HCT116 (cell line): ENCODE measurements at regions not wholly inside any gene's neighbourhood (a gene's known extent, or its start where the extent isn't known, plus 50 kb on each side); places are given as distances from the start of the nearest gene placed in this dataset.

Experiments used
- ATAC-seq: fragments of 200-7000 bp; cut with Tn5 transposase; 2 replicates; pipeline ENCODE4 v1.9.1; 2020; ENCODE audit warnings: mild to moderate bottlenecking, moderate library complexity
- BruUV-seq: library from RNA; stranded (reverse); fragments of 400-500 nt; replicated peaks from 2 replicates; lab custom pipeline; 2021; lab: Mats Ljungman, UMichigan
- CTCF ChIA-PET: fragments of 300-600 bp; sonication (Branson Sonifier 250); formaldehyde crosslinking; loops from one replicate; lab custom pipeline; 2021; ENCODE audit warnings: antibody characterized with exemption; lab: Charles Lee
- POLR2A ChIA-PET: fragments of 300-600, 350-600 bp; sonication (Branson Sonifier 250); formaldehyde crosslinking; loops from one replicate; lab custom pipeline; 2021; ENCODE audit warnings: antibody characterized with exemption; lab: Charles Lee
- RAD21 ChIA-PET, 2 experiments: fragments of 300-600 bp; sonication (Branson Sonifier 250); formaldehyde crosslinking; loops; one replicate each; lab custom pipeline; 2023; ENCODE audit warnings: low total read pairs in 2 of 2; ENCODE audit not compliant: uncharacterized antibody in 2 of 2, unreplicated experiment in 2 of 2, low non-redundant PET in 1 of 2; lab: Charles Lee
- DNase-seq: peaks from one replicate; pipeline ENCODE4 v3.0.0-alpha.2; 2010; ENCODE audit warnings: low read depth, low spot score
- H2AFZ ChIP-seq: fragments of 200-600 bp; shearing (Covaris generic), sonication (generic); 2 replicates; pipeline ENCODE4 v1.6.1; 2017; ENCODE audit warnings: low read depth, mixed run types, mixed read lengths, antibody characterized with exemption, low read length; ENCODE audit not compliant: poor library complexity, severe bottlenecking
- H3K27ac ChIP-seq: 2 replicates; pipeline ENCODE4 v1.5.1; 2012; ENCODE audit warnings: low read depth, low read length
- H3K27me3 ChIP-seq: fragments of 200-600 bp; sonication (generic); 2 replicates; pipeline ENCODE4 v1.6.1; 2016; ENCODE audit warnings: mixed run types, low read length, mixed read lengths; ENCODE audit not compliant: insufficient read depth
- H3K36me3 ChIP-seq, 2 experiments: fragments of 200-500 bp in 1 of 2; fragments of 200-600 bp in 1 of 2; sonication (Bioruptor generic) in 1 of 2; sonication (generic) in 1 of 2; 2 replicates each; pipeline versions ENCODE4 v1.5.1 to v1.6.1; 2014 to 2016; ENCODE audit warnings: low read length in 2 of 2, inconsistent platforms in 1 of 2, mixed read lengths in 1 of 2, mixed run types in 1 of 2; ENCODE audit not compliant: insufficient read depth in 2 of 2, control insufficient read depth in 1 of 2
- H3K4me1 ChIP-seq, 2 experiments: fragments of 200-600 bp in 1 of 2; sonication (generic) in 1 of 2; 2 replicates each; pipeline versions ENCODE4 v1.5.1 to v1.6.1; 2012 to 2017; ENCODE audit warnings: low read length in 2 of 2, inconsistent platforms in 1 of 2, mild to moderate bottlenecking in 1 of 2, mixed read lengths in 1 of 2, mixed run types in 1 of 2, moderate library complexity in 1 of 2; ENCODE audit not compliant: insufficient read depth in 2 of 2, control insufficient read depth in 1 of 2
- H3K4me2 ChIP-seq: fragments of 200-600 bp; sonication (generic); 2 replicates; pipeline ENCODE4 v1.6.1; 2017; ENCODE audit warnings: mixed run types, low read length, mixed read lengths
- H3K4me3 ChIP-seq, 2 experiments: fragments of 200-600 bp in 1 of 2; sonication (generic) in 1 of 2; replicated peaks in 1 of 2; 2 replicates each; pipeline ENCODE4 v1.5.1; 2011 to 2016; ENCODE audit warnings: low read length in 2 of 2, control low read depth in 1 of 2, low read depth in 1 of 2, mild to moderate bottlenecking in 1 of 2, mixed read lengths in 1 of 2, mixed run types in 1 of 2
- H3K79me2 ChIP-seq: fragments of 200-600 bp; sonication (generic); 2 replicates; pipeline ENCODE4 v1.6.1; 2017; ENCODE audit warnings: mild to moderate bottlenecking, mixed run types, low read length, moderate library complexity, mixed read lengths; ENCODE audit not compliant: insufficient read depth
- H3K9ac ChIP-seq: fragments of 200-600 bp; sonication (generic); 2 replicates; pipeline ENCODE4 v1.6.1; 2016; ENCODE audit warnings: low read length, mixed read lengths
- H3K9me2 ChIP-seq: fragments of 200-600 bp; sonication (generic), shearing (Covaris generic); 2 replicates; pipeline ENCODE4 v1.6.1; 2017; ENCODE audit warnings: mixed run types, mild to moderate bottlenecking, moderate library complexity; ENCODE audit not compliant: insufficient read depth
- H3K9me3 ChIP-seq, 2 experiments: fragments of 200-500 bp in 1 of 2; fragments of 200-600 bp in 1 of 2; sonication (Bioruptor generic) in 1 of 2; sonication (generic) in 1 of 2; 2 replicates each; pipeline ENCODE4 v1.6.1; 2014 to 2017; ENCODE audit warnings: low read length in 2 of 2, mixed read lengths in 2 of 2, inconsistent platforms in 1 of 2, low read depth in 1 of 2, mild to moderate bottlenecking in 1 of 2, mixed run types in 1 of 2, moderate library complexity in 1 of 2; ENCODE audit not compliant: control insufficient read depth in 1 of 2, insufficient read depth in 1 of 2
- H4K20me1 ChIP-seq: fragments of 200-600 bp; sonication (generic), shearing (Covaris generic); 2 replicates; pipeline ENCODE4 v1.6.1; 2017; ENCODE audit warnings: mixed run types, mild to moderate bottlenecking, moderate library complexity; ENCODE audit not compliant: insufficient read depth
- ATF3 ChIP-seq: IDR thresholded peaks from 2 replicates; pipeline ENCODE4 v1.6.1; 2012
- CBX3 ChIP-seq: IDR thresholded peaks from 2 replicates; pipeline ENCODE4 v1.6.1; 2012; ENCODE audit warnings: low read depth
- CEBPB ChIP-seq: IDR thresholded peaks from 2 replicates; pipeline ENCODE4 v1.6.1; 2012; ENCODE audit warnings: low read depth
- EGR1 ChIP-seq: IDR thresholded peaks from 2 replicates; pipeline ENCODE4 v1.6.1; 2012; ENCODE audit warnings: low read depth
- ELF1 ChIP-seq: IDR thresholded peaks from 2 replicates; pipeline ENCODE4 v1.6.1; 2012; ENCODE audit warnings: low read depth, borderline replicate concordance
- EZH2 ChIP-seq: fragments of 200-600 bp; sonication (generic); IDR thresholded peaks from 2 replicates; pipeline ENCODE4 v1.6.1; 2017; ENCODE audit warnings: antibody characterized with exemption, mixed run types
- EZH2phosphoT487 ChIP-seq: fragments of 200-600 bp; IDR thresholded peaks from 2 replicates; pipeline ENCODE4 v1.6.1; 2018; ENCODE audit warnings: antibody characterized with exemption, borderline replicate concordance
- FOSL1 ChIP-seq: IDR thresholded peaks from 2 replicates; pipeline ENCODE4 v1.6.1; 2012; ENCODE audit warnings: low read depth
- RAD21 ChIP-seq: IDR thresholded peaks from 2 replicates; pipeline ENCODE4 v1.6.1; 2012; ENCODE audit warnings: low read depth, mild to moderate bottlenecking
- SIN3A ChIP-seq: IDR thresholded peaks from 2 replicates; pipeline ENCODE4 v1.6.1; 2012; ENCODE audit warnings: low read depth
- SP1 ChIP-seq: IDR thresholded peaks from 2 replicates; pipeline ENCODE4 v1.6.1; 2012; ENCODE audit warnings: low read depth
- SRF ChIP-seq: IDR thresholded peaks from 2 replicates; pipeline ENCODE4 v1.6.1; 2012; ENCODE audit warnings: low read depth
- TCF7L2 ChIP-seq: IDR thresholded peaks from 2 replicates; pipeline ENCODE4 v1.7.0; 2011; ENCODE audit warnings: borderline replicate concordance, inconsistent platforms; ENCODE audit not compliant: insufficient read depth, insufficient read length; ENCODE audit errors: extremely low read depth
- ZFX ChIP-seq: fragments of 450-650 bp; IDR thresholded peaks from 2 replicates; pipeline ENCODE4 v1.6.1; 2017
- intact Hi-C: fragments of 100-400 bp; cut with micrococcal nuclease; formaldehyde crosslinking; loops from 2 replicates; pipeline ENCODE4 v1.10.0; 2022
- TF ChIP-seq, protein P1 (sequence below), 3 experiments: fragments of 200-600 bp in 1 of 3; sonication (generic) in 1 of 3; IDR thresholded peaks in 2 of 3; conservative IDR thresholded peaks in 1 of 3; 2 replicates each; pipeline ENCODE4 v1.5.1; 2012 to 2017; ENCODE audit warnings: low read depth in 2 of 3, low read length in 2 of 3, antibody characterized with exemption in 1 of 3, borderline replicate concordance in 1 of 3, control low read depth in 1 of 3, mild to moderate bottlenecking in 1 of 3, mixed read lengths in 1 of 3, mixed run types in 1 of 3, moderate library complexity in 1 of 3; ENCODE audit not compliant: insufficient read depth in 1 of 3
- TF ChIP-seq, protein P2 (sequence below): IDR thresholded peaks from 2 replicates; pipeline ENCODE4 v1.6.1; 2012; ENCODE audit warnings: low read depth

GRCh38 chr14:97838986-97839385 is 1041.8 kb downstream of the VRK1 start (continued):
- TF ChIP-seq, protein P1, sequence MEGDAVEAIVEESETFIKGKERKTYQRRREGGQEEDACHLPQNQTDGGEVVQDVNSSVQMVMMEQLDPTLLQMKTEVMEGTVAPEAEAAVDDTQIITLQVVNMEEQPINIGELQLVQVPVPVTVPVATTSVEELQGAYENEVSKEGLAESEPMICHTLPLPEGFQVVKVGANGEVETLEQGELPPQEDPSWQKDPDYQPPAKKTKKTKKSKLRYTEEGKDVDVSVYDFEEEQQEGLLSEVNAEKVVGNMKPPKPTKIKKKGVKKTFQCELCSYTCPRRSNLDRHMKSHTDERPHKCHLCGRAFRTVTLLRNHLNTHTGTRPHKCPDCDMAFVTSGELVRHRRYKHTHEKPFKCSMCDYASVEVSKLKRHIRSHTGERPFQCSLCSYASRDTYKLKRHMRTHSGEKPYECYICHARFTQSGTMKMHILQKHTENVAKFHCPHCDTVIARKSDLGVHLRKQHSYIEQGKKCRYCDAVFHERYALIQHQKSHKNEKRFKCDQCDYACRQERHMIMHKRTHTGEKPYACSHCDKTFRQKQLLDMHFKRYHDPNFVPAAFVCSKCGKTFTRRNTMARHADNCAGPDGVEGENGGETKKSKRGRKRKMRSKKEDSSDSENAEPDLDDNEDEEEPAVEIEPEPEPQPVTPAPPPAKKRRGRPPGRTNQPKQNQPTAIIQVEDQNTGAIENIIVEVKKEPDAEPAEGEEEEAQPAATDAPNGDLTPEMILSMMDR (IDR thresholded peaks at IDR 0.05 in 2 of 3, conservative IDR thresholded peaks at IDR 0.05 in 1 of 3; ENCODE audit: borderline replicate concordance in 1 of 3, insufficient read depth in 1 of 3, low read depth in 2 of 3, low read length in 2 of 3) = no peak
- TF ChIP-seq CBX3 = no peak

DNA sequence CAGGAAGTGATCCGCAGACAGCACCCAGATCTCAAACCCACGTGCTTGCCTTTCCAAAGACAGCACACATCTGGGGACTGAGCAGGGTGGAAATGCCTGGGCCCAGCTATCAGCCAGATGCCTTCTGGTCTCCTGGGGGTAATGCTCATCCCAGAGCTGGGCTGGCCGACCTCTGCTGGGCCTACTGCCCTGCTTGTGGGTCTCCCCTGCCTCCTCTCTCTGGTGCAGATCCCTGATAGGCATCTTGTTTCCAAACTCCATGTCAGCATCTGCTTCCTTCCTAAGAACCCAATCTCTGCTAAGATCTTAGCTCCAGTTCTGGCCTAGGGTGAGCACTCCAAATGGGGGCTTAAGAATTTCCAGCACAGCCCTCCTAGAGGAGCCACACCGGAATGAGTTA is 1043.0 kb downstream of the VRK1 start:
- H3K9ac ChIP-seq = no peak overlapping the region
- H3K4me3 ChIP-seq = no peak overlapping the region
- ChIA-PET RAD21 (no interaction called here), POLR2A (no interaction called here), CTCF (no interaction called here)
- intact Hi-C loops = no loop called here
- BruUV-seq = no TSS peak
- no peaks in the 10 kb centered on the region for H3K36me3 ChIP-seq
- H3K4me2 ChIP-seq = no peak overlapping the region
- no peak for TF ChIP-seq ELF1
- TF ChIP-seq, protein P1 (IDR thresholded peaks at IDR 0.05 in 2 of 3, conservative IDR thresholded peaks at IDR 0.05 in 1 of 3; ENCODE audit: borderline replicate concordance in 1 of 3, insufficient read depth in 1 of 3, low read depth in 2 of 3, low read length in 2 of 3) = no peak
- no peak for TF ChIP-seq EZH2phosphoT487
- no peak for TF ChIP-seq CEBPB
- TF ChIP-seq RAD21 = no peak
- TF ChIP-seq, protein P2, sequence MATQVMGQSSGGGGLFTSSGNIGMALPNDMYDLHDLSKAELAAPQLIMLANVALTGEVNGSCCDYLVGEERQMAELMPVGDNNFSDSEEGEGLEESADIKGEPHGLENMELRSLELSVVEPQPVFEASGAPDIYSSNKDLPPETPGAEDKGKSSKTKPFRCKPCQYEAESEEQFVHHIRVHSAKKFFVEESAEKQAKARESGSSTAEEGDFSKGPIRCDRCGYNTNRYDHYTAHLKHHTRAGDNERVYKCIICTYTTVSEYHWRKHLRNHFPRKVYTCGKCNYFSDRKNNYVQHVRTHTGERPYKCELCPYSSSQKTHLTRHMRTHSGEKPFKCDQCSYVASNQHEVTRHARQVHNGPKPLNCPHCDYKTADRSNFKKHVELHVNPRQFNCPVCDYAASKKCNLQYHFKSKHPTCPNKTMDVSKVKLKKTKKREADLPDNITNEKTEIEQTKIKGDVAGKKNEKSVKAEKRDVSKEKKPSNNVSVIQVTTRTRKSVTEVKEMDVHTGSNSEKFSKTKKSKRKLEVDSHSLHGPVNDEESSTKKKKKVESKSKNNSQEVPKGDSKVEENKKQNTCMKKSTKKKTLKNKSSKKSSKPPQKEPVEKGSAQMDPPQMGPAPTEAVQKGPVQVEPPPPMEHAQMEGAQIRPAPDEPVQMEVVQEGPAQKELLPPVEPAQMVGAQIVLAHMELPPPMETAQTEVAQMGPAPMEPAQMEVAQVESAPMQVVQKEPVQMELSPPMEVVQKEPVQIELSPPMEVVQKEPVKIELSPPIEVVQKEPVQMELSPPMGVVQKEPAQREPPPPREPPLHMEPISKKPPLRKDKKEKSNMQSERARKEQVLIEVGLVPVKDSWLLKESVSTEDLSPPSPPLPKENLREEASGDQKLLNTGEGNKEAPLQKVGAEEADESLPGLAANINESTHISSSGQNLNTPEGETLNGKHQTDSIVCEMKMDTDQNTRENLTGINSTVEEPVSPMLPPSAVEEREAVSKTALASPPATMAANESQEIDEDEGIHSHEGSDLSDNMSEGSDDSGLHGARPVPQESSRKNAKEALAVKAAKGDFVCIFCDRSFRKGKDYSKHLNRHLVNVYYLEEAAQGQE = no peak
- TF ChIP-seq SP1 = no peak
- no peak for TF ChIP-seq CBX3
- TF ChIP-seq EGR1 = no peak
- TF ChIP-seq EZH2 = no peak
- TF ChIP-seq FOSL1 = no peak
- TF ChIP-seq SIN3A = no peak
- no peak for TF ChIP-seq SRF
- no peak for TF ChIP-seq TCF7L2
- no peak for TF ChIP-seq ATF3
- TF ChIP-seq ZFX = no peak
- no peaks in the 10 kb centered on the region for H3K4me1 ChIP-seq
- H3K79me2 ChIP-seq = no peaks in the 10 kb centered on the region
- H2AFZ ChIP-seq = no peak overlapping the region
- no peaks in the 10 kb centered on the region for H3K9me2 ChIP-seq
- H3K27ac ChIP-seq = no peak overlapping the region
- no peaks in the 10 kb centered on the region; a peak in 1 of 4 replicates for H3K9me3 ChIP-seq
- no peaks in the 10 kb centered on the region for H3K27me3 ChIP-seq
- DNase-seq = no peak
- ATAC-seq = no peak
- H4K20me1 ChIP-seq = no peaks in the 10 kb centered on the region
